Esophagus muscularis mucosa (tissue), 3 donors: ENCODE measurements at regions not wholly inside any gene's neighbourhood (a gene's known extent, or its start where the extent isn't known, plus 50 kb on each side); places are given as distances from the start of the nearest gene placed in this dataset.

Source experiments
- CTCF ChIP-seq, 3 experiments: fragments of 200-600 bp in 2 of 3; fragments of 450-650 bp in 1 of 3; sonication (generic) in 2 of 3; IDR thresholded peaks; one replicate each; pipeline ENCODE4 v1.5.1; 2017 to 2019; ENCODE audit warnings: antibody characterized with exemption in 3 of 3, mild to moderate bottlenecking in 2 of 3, moderate library complexity in 1 of 3
- EP300 ChIP-seq: sonication (generic); formaldehyde crosslinking; IDR thresholded peaks from one replicate; pipeline ENCODE4 v1.6.1; 2017; ENCODE audit warnings: antibody characterized with exemption

- TF ChIP-seq EP300: no peak
- TF ChIP-seq CTCF (IDR thresholded peaks at IDR 0.05): no peak
Observed at GRCh38 chr2:116949249-116949648, 865.2 kb upstream of the DDX18 start.
